Fibroblast of villous mesenchyme (primary cell): ENCODE measurements at regions not wholly inside any gene's neighbourhood (a gene's known extent, or its start where the extent isn't known, plus 50 kb on each side); places are given as distances from the start of the nearest gene placed in this dataset.
"Not testable (repeated sequence)": the region's sequence is repeated elsewhere in the genome, so short reads cannot be mapped to it uniquely, and the experiment has no call there.

ENCODE experiments used
- DNase-seq: peaks from one replicate; pipeline ENCODE4 v3.0.0-alpha.2; 2010; ENCODE audit warnings: low read depth
- H3K4me3 ChIP-seq: 2 replicates; pipeline ENCODE4 v1.5.1; 2011; ENCODE audit warnings: low read depth, mild to moderate bottlenecking, low read length
- CTCF ChIP-seq: IDR thresholded peaks from 2 replicates; pipeline ENCODE4 v1.5.1; 2012; ENCODE audit warnings: low read depth, mild to moderate bottlenecking, low read length; ENCODE audit not compliant: insufficient read depth

GRCh38 chr11:13552784-13553183 lies 57.0 kb upstream of the PTH start:
- no peak for TF ChIP-seq CTCF
- H3K4me3 ChIP-seq, result no peak overlapping the region
- DNase-seq, result no peak

- no peak for TF ChIP-seq CTCF
- DNase-seq, result no peak
- H3K4me3 ChIP-seq, result no peak overlapping the region
These were observed 56.0 kb upstream of the PTH start for GRCh38 chr11:13551834-13552233.

- H3K4me3 ChIP-seq, result no peak overlapping the region
- no peak for DNase-seq
- TF ChIP-seq CTCF, result no peak
These were observed 55.0 kb upstream of the PTH start for GRCh38 chr11:13550761-13551160.

- not testable (repeated sequence) for DNase-seq, H3K4me3 ChIP-seq
These were observed 50.3 kb upstream of the PTH start for GRCh38 chr11:13546092-13546491.
